ENCODE measurements at regions not wholly inside any gene's neighbourhood (a gene's known extent, or its start where the extent isn't known, plus 50 kb on each side); places are given as distances from the start of the nearest gene placed in this dataset.
"Not testable (repeated sequence)": the region's sequence is repeated elsewhere in the genome, so short reads cannot be mapped to it uniquely, and the experiment has no call there.

DNA sequence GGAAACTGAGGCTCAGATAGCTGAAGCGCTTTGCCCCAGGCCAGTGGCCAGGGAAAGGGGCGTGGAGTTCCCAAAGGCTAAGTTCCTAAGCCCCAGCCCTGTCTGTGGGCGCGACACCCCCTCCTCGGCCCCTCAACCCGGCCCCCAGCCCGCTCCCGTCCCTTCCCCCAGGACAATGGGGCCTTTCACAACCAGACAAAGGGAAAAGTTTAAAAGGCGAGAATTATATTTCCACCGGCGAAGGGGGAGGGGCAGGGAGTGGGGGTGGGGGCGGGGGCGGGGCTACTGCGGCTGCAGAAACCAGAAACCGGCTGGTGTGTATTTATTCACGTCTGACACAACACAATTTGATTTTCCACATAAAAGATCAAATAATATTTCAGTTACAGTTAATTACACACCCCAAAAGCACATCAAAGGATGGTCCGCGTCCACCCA, 192.1 kb downstream of the MN1 start:
- no peak for DNase-seq

DNA sequence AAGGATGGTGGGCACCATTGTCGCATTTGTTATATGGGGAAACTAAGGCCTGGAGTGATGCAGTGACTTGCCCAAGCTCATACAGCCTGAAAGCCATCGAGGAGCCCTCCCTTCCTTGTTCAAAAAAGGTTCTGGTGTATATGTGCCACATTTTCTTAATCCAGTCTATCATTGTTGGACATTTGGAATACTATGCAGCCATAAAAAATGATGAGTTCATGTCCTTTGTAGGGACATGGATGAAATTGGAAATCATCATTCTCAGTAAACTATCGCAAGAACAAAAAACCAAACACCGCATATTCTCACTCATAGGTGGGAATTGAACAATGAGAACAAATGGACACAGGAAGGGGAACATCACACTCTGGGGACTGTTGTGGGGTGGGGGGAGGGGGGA, 191.4 kb downstream of the MN1 start:
- DNase-seq: not testable (repeated sequence)

DNA sequence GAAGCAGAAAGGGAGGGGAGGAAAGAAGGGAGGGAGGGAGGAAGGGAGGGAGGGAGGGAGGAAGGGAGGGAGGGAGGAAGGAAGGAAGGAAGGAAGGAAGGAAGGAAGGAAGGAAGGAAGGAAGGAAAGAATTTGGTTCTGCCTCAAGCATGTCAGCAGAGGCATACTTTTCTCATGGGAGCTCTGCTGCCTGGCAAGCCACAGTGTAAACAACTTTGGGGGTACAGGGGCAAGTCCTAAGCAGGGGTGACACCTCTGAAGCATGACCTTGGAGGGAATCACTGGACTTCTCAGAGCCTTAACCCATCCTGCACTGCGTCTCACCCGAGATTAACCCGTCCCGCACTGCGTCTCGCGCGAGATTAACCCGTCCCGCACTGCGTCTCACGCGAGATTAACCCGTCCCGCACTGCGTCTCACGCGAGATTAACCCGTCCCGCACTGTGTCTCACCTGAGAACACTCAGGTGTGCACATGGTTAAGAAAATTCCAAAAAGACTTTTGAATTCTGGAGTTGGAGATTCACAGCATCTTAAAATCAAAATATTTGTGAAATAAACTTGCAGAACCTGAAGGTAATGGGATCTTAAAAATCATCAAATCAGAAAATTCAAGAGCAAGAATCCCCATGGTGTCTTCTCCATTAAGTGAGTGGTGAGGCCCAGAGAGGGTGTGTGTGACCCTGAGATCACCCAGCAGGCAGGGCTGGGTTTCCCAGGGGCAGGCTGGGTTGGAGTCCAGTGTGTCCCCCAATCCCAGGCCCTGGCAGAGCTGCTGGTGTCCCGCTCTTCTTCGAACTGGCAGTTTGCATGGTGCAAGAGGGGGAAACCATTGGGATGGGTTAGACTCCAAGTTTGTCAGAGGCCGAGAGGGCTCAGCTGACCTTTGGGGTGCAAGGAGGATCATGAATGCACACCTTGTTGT, 190.4 kb downstream of the MN1 start:
- DNase-seq: no peak

DNA sequence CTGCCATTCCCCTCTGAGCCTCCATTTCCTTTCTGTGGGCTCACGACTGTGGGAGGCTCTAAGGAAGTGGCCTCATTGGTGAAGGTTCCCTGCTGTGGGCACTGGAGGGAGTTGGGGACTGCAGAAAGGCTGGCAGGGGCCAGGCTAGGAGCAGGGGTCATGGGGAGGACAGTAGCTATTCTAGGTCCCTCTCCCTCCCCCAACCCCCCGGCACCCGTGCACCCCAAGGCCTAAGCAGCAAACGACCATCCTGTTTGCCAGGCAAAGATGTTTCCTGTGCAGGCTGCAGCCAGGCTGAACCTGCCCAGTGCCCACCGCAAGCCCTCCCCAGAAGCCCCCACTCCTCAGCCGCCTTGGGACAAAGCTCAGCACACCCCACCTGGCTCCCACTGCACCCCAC, 189.4 kb downstream of the MN1 start:
- DNase-seq: no peak

DNA sequence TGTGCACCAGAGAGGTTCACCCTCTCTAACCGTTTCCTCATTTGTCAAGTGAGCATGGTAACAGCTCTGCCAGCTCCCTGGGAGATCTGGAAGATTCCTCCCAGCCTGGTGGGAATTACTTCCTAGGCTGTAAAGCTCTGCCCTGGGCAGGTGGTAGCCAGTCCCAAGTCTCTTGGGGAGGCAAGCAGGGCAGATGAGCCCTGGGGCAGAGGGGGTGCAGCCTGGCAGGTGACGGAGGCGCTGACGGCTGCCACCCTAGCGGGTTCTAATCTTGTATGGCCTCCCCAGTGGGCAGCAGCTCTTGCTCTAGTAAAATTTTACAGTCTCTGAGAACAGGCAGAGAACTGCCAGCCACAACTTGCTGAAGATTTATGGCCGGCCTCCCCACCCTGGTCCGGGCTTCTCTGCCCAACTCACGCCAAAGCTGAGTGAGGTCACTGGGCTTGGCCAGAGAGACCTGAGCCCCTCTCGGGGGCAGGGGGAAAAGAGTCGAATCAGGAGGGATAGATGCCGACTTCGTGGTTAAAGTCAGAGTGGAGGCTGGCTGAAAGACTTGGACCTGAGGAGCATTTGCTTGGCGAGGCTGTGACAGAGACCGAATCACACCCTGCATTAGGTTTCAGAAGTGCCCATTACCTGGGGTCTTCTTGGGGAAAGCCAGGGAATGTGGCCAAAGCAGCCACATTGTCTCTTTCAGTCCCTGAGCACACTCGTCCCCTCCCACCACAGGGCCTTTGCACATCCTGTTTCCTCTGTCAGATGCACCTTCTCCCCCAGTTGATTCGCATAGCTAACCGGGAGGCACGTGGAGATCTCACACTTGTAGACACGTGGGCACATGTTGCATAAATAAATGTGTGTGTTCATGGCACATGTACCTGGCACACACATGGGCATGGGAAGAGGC, 188.2 kb downstream of the MN1 start:
- DNase-seq: no peak

DNA sequence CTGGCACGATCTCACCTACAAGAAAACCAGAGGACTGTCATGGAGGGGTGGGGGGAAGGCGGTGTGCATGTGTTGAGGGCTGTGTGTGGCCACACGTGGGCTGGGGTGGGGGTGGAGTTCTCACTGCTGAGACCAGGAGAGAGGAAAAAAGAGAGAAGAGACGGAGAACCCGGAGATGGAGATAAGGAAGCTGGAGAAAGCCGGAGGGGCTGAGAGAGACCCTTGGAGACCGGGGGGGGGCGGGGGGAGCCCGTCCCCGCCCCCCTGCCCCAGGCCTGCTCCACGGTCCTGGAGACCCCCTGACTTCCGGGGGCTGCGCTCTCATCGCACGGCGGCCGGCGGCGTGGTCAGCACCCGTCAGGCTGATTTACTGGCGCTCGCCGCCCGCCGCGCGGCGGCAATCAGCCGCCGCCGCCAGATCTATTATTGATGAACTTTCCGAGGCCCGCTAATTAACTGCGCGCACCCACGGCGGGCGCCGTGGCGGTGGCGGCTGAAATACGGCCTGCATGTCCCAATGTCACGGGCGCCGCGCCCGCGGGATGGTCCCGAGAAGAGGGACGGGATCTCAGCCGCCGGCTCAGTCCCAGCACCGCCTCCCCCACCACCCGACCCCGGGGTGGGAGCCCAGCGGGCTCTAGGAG, 187.4 kb downstream of the MN1 start:
- no peak for DNase-seq

DNA sequence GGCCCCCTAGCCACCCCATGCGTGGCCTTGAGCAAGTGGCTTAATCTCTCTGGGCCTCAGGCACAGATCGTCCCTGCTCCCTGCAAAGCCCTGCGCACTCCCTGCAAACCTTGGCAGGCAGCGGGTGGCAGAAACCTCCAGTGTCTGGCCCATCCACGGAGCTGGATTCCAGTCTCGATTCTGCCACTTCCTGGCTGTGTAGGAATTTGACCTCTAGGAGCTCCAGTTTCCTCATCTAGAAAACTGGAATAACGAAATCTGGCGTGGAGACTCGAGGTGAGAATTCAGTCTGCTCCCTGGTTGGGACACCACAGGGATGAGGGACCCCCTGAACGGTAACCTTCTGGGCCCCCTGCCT, 186.9 kb downstream of the MN1 start:
- no peak for DNase-seq

DNA sequence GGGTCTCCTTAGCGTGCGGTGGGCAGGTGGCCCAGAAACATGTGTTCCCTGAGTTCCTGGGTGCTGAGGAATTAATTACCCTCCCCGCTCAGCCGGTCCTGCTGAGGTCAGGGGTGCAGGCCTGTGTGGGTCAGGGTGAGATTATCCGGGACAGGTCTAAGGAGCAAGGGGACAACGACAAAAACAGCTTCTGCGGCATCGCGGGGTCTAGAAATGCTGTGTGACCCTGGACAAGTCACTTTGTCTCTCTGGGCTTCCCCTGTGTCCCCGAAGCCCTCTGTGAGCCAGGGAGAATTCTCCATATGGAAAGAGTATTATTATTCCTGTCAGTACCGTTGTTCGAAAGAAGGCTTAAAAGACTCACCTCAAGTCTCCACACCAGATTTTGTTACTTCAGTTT, 186.1 kb downstream of the MN1 start:
- no peak for DNase-seq

DNA sequence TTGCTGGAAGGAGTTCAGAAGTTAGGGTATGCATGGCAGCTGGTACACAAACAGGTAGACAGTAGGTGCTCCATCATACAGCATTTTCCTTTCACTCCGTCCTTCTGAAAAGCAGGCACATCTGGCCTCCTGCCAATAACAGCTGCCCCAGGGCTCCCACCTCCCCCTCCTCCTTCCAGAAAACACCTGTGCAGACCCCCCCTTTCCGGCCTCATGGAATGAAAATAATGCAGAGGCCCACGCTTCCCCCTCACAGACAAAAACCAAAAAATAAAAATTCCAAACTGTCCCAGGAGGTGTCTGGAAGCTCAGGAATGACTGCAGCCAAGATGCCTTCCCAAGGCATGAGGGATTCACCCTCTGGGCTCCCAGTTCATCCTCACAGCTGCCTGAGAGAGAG, 185.5 kb downstream of the MN1 start:
- no peak for DNase-seq

DNA sequence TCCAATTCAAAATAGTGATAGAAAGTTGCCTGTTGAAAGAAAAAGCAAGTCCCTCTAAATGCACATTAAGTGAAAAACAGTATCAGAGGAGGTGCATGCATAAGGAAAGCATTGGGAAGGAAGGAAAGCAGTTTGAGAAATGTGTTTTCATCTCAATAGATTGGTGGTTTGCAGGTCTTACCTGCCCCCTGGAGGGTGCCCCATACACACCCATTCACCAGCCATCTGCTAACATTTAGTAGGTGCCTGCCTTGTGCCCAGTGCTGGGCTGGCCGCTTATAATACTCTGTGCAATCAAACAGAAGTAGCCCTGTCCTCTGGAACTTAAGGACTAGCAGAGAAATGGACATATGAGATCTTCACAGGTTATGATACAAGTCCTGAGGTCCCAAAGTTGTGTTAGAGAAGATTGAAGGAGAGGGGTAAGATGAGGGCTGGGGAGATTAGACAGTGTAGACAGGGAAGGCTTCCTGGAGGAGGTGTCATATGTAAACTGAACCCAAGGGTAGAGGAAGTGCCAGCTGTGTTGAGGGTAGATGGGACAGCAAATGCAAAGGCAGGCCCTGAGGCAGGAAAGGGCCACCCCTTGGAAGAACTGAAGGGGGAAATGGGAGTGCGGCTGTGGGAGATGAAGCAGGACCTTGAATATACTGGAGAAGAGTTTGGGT, 184.2 kb downstream of the MN1 start:
- DNase-seq: no peak

DNA sequence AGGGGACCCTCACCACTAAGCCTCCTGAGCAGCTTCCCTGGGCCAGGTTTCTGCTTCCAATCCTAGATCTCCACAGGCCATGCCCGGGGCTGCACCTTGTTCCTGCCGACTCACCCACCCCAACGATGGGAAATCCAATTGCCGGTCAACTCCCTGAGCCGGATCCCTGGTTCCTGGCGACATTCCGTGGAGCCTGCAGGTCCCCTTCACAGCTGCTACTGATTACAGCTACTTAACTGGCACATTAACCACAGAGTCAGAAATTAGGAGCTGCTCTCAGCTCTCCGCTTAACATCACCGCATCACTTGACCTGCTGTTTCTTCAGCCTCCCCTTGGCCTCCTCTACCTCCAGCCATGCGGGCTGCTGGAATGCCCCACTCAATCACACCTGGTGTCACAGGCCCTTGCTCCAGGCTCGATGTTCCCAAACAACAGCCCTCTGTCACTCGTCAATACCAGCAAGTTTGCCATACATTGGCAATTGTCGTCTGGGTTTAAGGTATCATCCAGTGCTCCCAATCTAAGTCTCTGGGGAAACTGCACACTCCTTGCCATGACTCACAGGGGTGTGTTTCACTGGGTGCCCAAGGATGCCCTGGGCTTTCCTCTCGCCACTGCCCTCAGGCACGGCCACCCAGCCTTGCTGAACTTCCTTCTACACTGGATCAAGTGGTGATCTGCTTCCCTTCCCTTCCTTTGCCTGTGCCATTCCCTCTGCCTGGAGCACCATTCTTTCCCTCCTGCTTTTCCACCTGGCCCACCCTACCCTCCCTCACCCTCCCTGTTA, 181.0 kb downstream of the MN1 start:
- no peak for DNase-seq

DNA sequence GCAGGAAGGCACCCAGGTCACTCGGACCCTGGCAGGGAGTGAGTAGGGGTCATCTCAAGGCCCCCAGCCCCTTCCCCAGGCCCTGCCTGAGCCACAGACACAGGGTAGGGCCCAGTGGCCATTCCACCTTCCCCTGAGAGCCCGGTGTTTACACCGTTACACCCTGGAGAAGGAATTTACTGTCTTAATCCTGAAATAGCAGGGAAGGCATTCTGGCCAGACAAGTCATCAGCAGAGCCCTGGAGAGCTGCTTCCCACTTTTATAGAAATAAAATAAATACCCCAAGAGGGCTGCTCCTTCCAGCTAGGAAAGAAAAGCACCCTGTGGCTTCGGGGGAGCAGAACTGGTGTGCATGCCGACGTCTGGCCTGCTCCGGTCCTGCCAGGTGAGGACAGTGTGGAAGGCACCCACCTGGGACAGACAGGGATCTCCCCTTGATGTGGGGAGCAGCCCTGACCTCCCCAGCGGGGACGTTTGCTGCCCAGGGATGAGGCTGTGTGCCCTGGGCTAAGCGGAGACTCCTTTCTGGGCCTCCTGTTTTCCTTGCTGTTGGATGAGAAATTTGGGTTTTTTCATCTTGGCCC, 180.0 kb downstream of the MN1 start:
- no peak for DNase-seq

DNA sequence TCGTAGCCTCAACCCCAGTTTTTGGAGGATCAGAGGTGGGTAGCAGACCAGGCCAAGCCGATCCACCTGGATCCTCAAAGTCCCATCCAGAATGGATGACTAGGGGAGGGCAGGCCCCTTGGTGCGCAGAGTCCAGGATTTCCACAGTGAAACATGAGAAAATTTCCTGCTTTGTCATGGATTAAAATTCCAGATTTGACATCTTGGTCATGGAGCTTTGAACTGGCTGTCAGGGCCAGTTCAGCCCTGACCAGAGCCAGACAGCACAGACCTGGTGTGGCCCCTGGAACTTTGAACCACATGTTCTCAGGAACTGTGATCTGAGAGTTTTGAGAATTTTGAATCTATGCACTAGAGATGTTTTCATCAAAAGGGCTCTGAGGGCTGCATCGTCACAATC, 177.5 kb downstream of the MN1 start:
- DNase-seq: no peak

DNA sequence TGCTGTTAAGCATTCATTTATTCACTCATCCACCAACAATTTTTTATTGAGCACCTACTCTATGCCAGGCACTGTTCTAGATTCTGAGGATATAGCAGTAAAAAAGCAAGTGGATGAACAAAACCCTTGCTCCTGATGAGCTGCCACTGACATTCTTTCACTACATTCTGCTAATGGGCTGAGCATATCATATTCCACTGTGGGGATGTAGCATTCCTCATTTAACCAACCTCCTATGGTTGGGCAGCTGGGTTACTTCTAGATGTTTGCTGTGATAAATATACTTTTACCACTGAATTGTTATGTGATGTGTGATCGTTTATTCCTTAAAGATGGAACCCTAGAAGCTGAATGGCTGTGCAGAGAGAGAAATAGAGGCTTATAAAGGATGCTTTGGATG, 176.9 kb downstream of the MN1 start:
- no peak for DNase-seq

DNA sequence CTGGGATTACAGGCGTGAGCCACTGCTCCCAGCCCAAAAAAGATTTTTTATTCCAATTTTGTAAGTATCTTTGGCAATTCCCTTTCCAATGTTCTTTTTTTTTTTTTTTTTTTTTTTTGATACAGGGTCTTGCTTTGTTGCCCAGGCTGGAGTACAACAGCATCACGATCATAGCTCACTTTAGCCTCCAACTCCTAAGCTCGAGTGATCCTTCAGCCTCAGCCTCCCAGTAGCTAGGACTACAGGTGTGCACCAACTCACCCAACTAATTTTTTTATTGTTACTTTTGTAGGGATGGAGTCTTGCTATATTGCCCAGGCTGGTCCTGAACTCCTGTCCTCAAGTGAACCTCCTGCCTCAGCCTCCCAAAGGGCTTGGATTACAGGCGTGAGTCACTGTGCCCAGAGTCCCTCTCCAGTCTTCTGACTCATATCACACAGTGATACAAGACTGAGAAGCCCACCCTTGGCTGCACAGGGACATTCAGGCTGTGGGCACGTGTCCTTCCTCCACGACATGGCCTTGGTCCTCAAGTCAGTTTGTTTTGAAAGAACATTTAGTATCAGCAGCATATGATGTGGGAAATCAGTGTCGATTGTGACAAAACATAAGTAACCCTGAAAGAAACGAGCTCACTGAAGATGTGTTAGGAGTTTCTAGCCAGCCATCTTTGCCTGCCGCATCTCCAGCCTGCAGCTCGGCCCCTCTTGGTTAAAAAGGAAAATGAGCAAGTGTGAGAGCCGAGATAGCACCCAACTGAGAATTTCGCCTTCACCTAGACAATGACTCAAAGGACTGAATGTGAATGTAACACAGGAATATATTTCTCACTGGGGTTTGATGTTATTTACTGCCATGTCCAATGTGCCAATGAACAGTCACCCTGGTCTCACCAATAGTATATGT, 175.5 kb downstream of the MN1 start:
- no peak for DNase-seq

DNA sequence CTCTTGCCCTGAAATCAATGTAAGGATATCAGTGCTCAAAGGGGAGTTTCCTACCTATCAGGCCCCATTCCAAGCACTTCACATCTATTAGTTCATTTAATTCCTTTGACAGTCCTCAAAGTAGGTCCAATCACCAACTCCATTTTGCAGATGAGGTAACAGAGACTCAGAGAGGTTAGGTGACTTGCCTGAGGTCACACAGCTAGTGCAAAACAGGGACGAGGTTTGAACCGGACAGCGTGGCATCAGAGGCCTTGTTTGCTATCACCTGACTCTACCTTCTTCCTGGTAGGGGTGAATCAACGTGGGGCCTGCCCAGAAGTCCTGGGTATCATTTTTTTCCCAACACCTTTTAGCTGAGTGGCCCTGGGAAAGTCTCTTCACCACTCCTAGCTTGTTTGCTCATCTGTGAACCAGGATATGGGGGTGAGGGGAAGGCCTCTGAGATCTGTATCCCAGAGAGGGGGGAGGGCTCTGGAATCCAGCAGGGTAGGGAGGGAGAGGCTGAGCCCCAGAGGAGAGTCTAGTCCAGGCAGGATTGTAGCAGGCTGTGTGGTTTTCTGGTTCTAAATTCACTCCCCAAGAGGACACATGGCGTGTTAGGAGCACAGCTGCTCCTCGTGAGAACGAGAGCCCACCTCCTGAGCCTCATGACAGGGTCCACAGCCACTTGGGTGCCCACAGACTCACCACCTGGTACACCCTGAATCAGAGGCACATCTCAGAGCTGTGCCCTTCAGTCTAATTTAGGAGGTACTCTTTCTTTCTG, 174.7 kb downstream of the MN1 start:
- no peak for DNase-seq

DNA sequence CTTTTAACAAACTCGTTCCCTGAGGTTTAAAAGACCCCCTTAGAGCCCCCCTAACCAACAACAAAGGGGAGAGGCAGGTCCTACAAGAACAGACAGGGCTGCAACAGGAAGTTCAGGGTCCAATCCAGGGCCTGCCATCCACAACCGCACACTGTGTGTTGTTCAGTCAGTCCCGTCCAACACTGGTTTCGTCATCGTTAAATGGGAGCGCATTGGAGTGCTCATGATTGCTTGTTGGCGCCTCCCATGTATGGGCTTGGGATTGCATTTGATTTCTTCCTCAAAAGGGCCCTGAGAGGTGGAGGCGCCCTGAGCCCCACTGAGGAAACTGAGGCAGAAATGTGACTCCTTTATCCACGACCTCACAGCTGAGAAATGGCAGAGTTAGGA, 174.1 kb downstream of the MN1 start:
- DNase-seq: no peak

DNA sequence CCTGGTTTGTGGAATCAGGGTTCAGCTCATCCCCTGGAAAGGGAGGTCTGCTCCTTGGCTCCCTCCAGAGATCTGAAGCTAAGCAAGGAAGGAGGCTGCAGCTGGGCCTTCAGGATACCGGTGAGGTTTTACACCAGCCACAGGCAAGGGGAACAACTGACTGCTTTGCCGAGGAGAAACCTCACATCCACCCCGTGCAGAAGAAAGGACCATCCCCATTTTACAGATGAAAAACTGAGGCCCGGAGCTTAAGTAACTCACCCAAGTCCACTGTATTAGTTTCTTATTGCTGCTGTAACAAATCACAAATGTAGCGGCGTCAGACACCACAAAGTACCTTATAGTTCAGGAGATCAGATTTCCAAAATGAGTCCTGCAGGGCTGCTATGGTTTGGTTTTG, 173.7 kb downstream of the MN1 start:
- no peak for DNase-seq

DNA sequence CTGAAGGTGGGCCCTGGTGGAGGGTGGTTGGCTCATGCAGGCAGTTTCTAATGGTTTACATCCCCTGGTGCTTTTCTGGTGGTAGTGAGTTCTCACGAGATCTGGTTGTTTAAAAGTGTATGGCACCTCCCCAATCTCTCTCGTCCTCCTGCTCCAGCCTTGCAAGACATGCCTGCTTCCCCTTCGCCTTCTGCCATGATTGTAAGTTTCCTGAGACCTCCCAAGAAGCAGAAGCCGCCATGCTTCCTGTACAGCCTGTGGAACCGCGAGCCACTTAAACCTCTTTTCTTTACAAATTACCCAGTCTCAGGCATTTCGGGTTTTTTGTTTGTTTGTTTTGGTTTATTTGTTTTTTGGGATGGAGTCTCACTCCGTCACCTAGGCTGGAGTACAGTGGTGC, 173.2 kb downstream of the MN1 start:
- DNase-seq: no peak

Measured in occipital lobe (tissue), 1 donor.